GM19372 (cell line): ENCODE measurements at regions not wholly inside any gene's neighbourhood (a gene's known extent, or its start where the extent isn't known, plus 50 kb on each side); places are given as distances from the start of the nearest gene placed in this dataset.

Experiments used
- ATAC-seq: cut with Tn5 transposase; IDR thresholded peaks from one replicate; pipeline ENCODE4 v1.9.1; 2021; ENCODE audit warnings: mild to moderate bottlenecking, low read depth, moderate library complexity; ENCODE audit not compliant: unreplicated experiment

GRCh38 chr7:113717739-113718138 lies 201.1 kb downstream of the PPP1R3A start:
- no peak for ATAC-seq

GRCh38 chr7:113715981-113716856 lies 202.6 kb downstream of the PPP1R3A start:
- no peak for ATAC-seq

GRCh38 chr7:113715262-113715661 lies 203.5 kb downstream of the PPP1R3A start:
- ATAC-seq = no peak

- ATAC-seq = peak; percentile 98
Measured at GRCh38 chr7:113710310-113711096, 208.3 kb downstream of the PPP1R3A start.

GRCh38 chr7:113705439-113705838 lies 213.4 kb downstream of the PPP1R3A start:
- ATAC-seq = no peak

GRCh38 chr7:113698556-113699220 lies 220.1 kb downstream of the PPP1R3A start:
- ATAC-seq = no peak

- ATAC-seq = no peak
Measured at GRCh38 chr7:113694149-113694548, 224.7 kb downstream of the PPP1R3A start.

GRCh38 chr7:113684165-113684564 lies 234.6 kb downstream of the PPP1R3A start:
- ATAC-seq = no peak

- ATAC-seq = no peak
Measured at GRCh38 chr7:113677811-113678210, 241.0 kb downstream of the PPP1R3A start.

- no peak for ATAC-seq
Measured at GRCh38 chr7:113664867-113665266, 253.9 kb downstream of the PPP1R3A start.

- no peak for ATAC-seq
Measured at GRCh38 chr7:113659416-113659815, 259.4 kb downstream of the PPP1R3A start.

GRCh38 chr7:113657603-113658002 lies 261.2 kb downstream of the PPP1R3A start:
- ATAC-seq = peak; percentile 84

GRCh38 chr7:113652501-113652900 lies 266.3 kb downstream of the PPP1R3A start:
- ATAC-seq = no peak

- no peak for ATAC-seq
Measured at GRCh38 chr7:113649556-113649955, 269.3 kb downstream of the PPP1R3A start.

GRCh38 chr7:113639221-113639620 lies 279.6 kb downstream of the PPP1R3A start:
- ATAC-seq = no peak

GRCh38 chr7:113636727-113637421 lies 281.9 kb downstream of the PPP1R3A start:
- ATAC-seq = no peak

GRCh38 chr7:113635492-113635891 lies 283.3 kb downstream of the PPP1R3A start:
- no peak for ATAC-seq

- no peak for ATAC-seq
Measured at GRCh38 chr7:113633073-113633472, 285.7 kb downstream of the PPP1R3A start.

GRCh38 chr7:113628948-113629847 lies 289.6 kb downstream of the PPP1R3A start:
- ATAC-seq = no peak
